Osteoblast (primary cell): ENCODE measurements at regions not wholly inside any gene's neighbourhood (a gene's known extent, or its start where the extent isn't known, plus 50 kb on each side); places are given as distances from the start of the nearest gene placed in this dataset.

Experiments
- DNase-seq: peaks from one replicate; pipeline ENCODE4 v3.0.0; 2011; ENCODE audit warnings: low spot score, mixed read lengths; ENCODE audit not compliant: insufficient read length; ENCODE audit errors: missing footprints
- H2AFZ ChIP-seq: 2 replicates; pipeline ENCODE4 v1.6.0; 2011; ENCODE audit warnings: mild to moderate bottlenecking, low read length
- H3K27ac ChIP-seq: 2 replicates; pipeline ENCODE4 v1.5.1; 2011; ENCODE audit warnings: mild to moderate bottlenecking, low read depth, low read length, moderate library complexity
- H3K27me3 ChIP-seq: 2 replicates; pipeline ENCODE4 v1.6.0; 2012; ENCODE audit warnings: mild to moderate bottlenecking, control low read depth, inconsistent platforms, low read length, moderate library complexity; ENCODE audit not compliant: insufficient read depth
- H3K36me3 ChIP-seq: 2 replicates; pipeline ENCODE4 v1.5.1; 2011; ENCODE audit warnings: mild to moderate bottlenecking, low read length, control low read depth, moderate library complexity; ENCODE audit not compliant: insufficient read depth
- H3K4me1 ChIP-seq: 2 replicates; pipeline ENCODE4 v1.5.1; 2011; ENCODE audit warnings: mild to moderate bottlenecking, low read length, control low read depth, moderate library complexity; ENCODE audit not compliant: insufficient read depth
- H3K4me2 ChIP-seq: 2 replicates; pipeline ENCODE4 v1.6.0; 2011; ENCODE audit warnings: mild to moderate bottlenecking, low read length; ENCODE audit not compliant: insufficient read depth
- H3K4me3 ChIP-seq: fragments of 200-600 bp; sonication (generic); 3 replicates; pipeline ENCODE4 v1.5.1; 2012; ENCODE audit warnings: mild to moderate bottlenecking, low read length, inconsistent platforms; ENCODE audit not compliant: insufficient read depth
- H3K79me2 ChIP-seq: 2 replicates; pipeline ENCODE4 v1.6.0; 2012; ENCODE audit warnings: mild to moderate bottlenecking, low read length, control low read depth, inconsistent platforms; ENCODE audit not compliant: insufficient read depth
- H3K9me3 ChIP-seq: 2 replicates; pipeline ENCODE4 v1.5.1; 2011; ENCODE audit warnings: low read depth, low read length, control low read depth
- H4K20me1 ChIP-seq: 2 replicates; pipeline ENCODE4 v1.6.0; 2012; ENCODE audit warnings: mild to moderate bottlenecking, low read length, control low read depth; ENCODE audit not compliant: insufficient read depth
- CTCF ChIP-seq: IDR thresholded peaks from 2 replicates; pipeline ENCODE4 v1.5.1; 2011; ENCODE audit warnings: mild to moderate bottlenecking, low read depth, low read length, moderate library complexity; ENCODE audit errors: extremely low read depth

- Histone ChIP-seq H2AFZ (no peak overlapping the region), H3K79me2 (no peaks in the 10 kb centered on the region), H3K4me1 (no peaks in the 10 kb centered on the region), H3K4me2 (no peak overlapping the region), H3K27ac (no peak overlapping the region), H3K27me3 (no peaks in the 10 kb centered on the region), H3K9me3 (peaks cover 4% of the 10 kb centered on the region), H4K20me1 (no peaks in the 10 kb centered on the region), H3K4me3 (no peak overlapping the region), H3K36me3 (no peaks in the 10 kb centered on the region)
- DNase-seq, result no peak
- no peak for TF ChIP-seq CTCF
Observed at GRCh38 chr16:6104428-6104827, 1006.8 kb upstream of the EEF2KMT start.

- TF ChIP-seq CTCF, result no peak
- Histone ChIP-seq H3K4me3 (no peak overlapping the region), H3K79me2 (no peaks in the 10 kb centered on the region), H3K27ac (no peak overlapping the region), H3K27me3 (no peaks in the 10 kb centered on the region), H3K36me3 (no peaks in the 10 kb centered on the region), H3K4me2 (no peak overlapping the region), H3K4me1 (no peaks in the 10 kb centered on the region), H2AFZ (no peak overlapping the region), H3K9me3 (peaks cover 2% of the 10 kb centered on the region), H4K20me1 (no peaks in the 10 kb centered on the region)
- no peak for DNase-seq
Observed at GRCh38 chr16:6103561-6103960, 1006.0 kb upstream of the EEF2KMT start.

- no peak for DNase-seq
- Histone ChIP-seq H3K9me3 (no peaks in the 10 kb centered on the region), H3K4me3 (no peak overlapping the region), H3K27me3 (no peaks in the 10 kb centered on the region), H3K27ac (no peak overlapping the region), H3K4me1 (no peaks in the 10 kb centered on the region), H3K4me2 (no peak overlapping the region), H3K79me2 (no peaks in the 10 kb centered on the region), H3K36me3 (no peaks in the 10 kb centered on the region), H2AFZ (no peak overlapping the region), H4K20me1 (no peaks in the 10 kb centered on the region)
- no peak for TF ChIP-seq CTCF
Observed at GRCh38 chr16:6099102-6099501, 1001.5 kb upstream of the EEF2KMT start.

- no peak for TF ChIP-seq CTCF
- H3K9me3 ChIP-seq, result no peaks in the 10 kb centered on the region
- H3K27ac ChIP-seq, result no peak overlapping the region
- no peak for DNase-seq
- no peak overlapping the region for H3K4me3 ChIP-seq
- H3K79me2 ChIP-seq, result no peaks in the 10 kb centered on the region
- no peak overlapping the region for H2AFZ ChIP-seq
- H3K27me3 ChIP-seq, result no peaks in the 10 kb centered on the region
- H3K4me2 ChIP-seq, result no peak overlapping the region
- no peaks in the 10 kb centered on the region for H3K36me3 ChIP-seq
- no peaks in the 10 kb centered on the region for H4K20me1 ChIP-seq
- H3K4me1 ChIP-seq, result no peaks in the 10 kb centered on the region
Observed at GRCh38 chr16:6096931-6097670, 999.5 kb upstream of the EEF2KMT start.
